K562 (cell line): ENCODE measurements at regions not wholly inside any gene's neighbourhood (a gene's known extent, or its start where the extent isn't known, plus 50 kb on each side); places are given as distances from the start of the nearest gene placed in this dataset.

Source experiments
- DDX20 ChIP-seq: fragments of 450-650 bp; IDR thresholded peaks from 2 replicates; pipeline ENCODE4 v1.6.1; 2016; ENCODE audit warnings: missing genetic modification characterization, low read depth, mild to moderate bottlenecking, missing compliant biosample characterization, moderate library complexity
- HMGXB4 ChIP-seq: sonication (generic); formaldehyde crosslinking; IDR thresholded peaks from 2 replicates; pipeline ENCODE4 v1.8.1; 2023; ENCODE audit warnings: mild to moderate bottlenecking, missing genetic modification reagents
- HOXB6 ChIP-seq: fragments of 250-450 bp; sonication (Bioruptor Pico); IDR thresholded peaks from 2 replicates; pipeline ENCODE4 v1.5.1; 2022; ENCODE audit warnings: mild to moderate bottlenecking, borderline replicate concordance
- MGA ChIP-seq: fragments of 450-650 bp; IDR thresholded peaks from 2 replicates; pipeline ENCODE4 v1.6.1; 2016; ENCODE audit warnings: mild to moderate bottlenecking, moderate library complexity
- NFRKB ChIP-seq: fragments of 450-650 bp; IDR thresholded peaks from 2 replicates; pipeline ENCODE4 v1.6.1; 2016; ENCODE audit warnings: low read depth
- RREB1 ChIP-seq: fragments of 250-450 bp; sonication (Bioruptor Pico); IDR thresholded peaks from 2 replicates; pipeline ENCODE4 v1.4.0; 2020
- ZNF197 ChIP-seq: fragments of 200-800 bp; sonication (Bioruptor generic); IDR thresholded peaks from 2 replicates; pipeline ENCODE4 v1.6.1; 2016; ENCODE audit warnings: low read depth, missing genetic modification characterization, missing compliant biosample characterization

- TF ChIP-seq MGA (no peak), HMGXB4 (CRISPR knock-in tag) (no peak), HOXB6 (CRISPR knock-in tag) (no peak), RREB1 (CRISPR knock-in tag) (0 out of 2 replicates have a peak, but pooled peaks have one; percentile 61), DDX20 (tag) (0 out of 2 replicates have a peak, but pooled peaks have one; percentile 28), NFRKB (no peak), ZNF197 (no peak)
Measured at GRCh38 chr11:43576803-43577521, 103.6 kb upstream of the HSD17B12 start (continued).
